DND-41 (cell line): ENCODE measurements at regions not wholly inside any gene's neighbourhood (a gene's known extent, or its start where the extent isn't known, plus 50 kb on each side); places are given as distances from the start of the nearest gene placed in this dataset.

Experiments
- CTCF ChIP-seq: IDR thresholded peaks from 2 replicates; pipeline ENCODE4 v1.5.1; 2012; ENCODE audit warnings: borderline replicate concordance, low read length, moderate library complexity, mild to moderate bottlenecking; ENCODE audit not compliant: poor library complexity, severe bottlenecking; ENCODE audit errors: extremely low read depth
- EZH2 ChIP-seq: IDR thresholded peaks from 3 replicates; pipeline ENCODE4 v1.6.1; 2012; ENCODE audit warnings: borderline replicate concordance, low read depth, mild to moderate bottlenecking, moderate library complexity, low read length, inconsistent platforms; ENCODE audit not compliant: severe bottlenecking

GRCh38 chr20:62534526-62535221, 58.9 kb upstream of the GATA5 start:
- TF ChIP-seq CTCF (no peak), EZH2 (no peak)
